ENCODE measurements at regions not wholly inside any gene's neighbourhood (a gene's known extent, or its start where the extent isn't known, plus 50 kb on each side); places are given as distances from the start of the nearest gene placed in this dataset.
A peak's percentile ranks its signal among the peaks of the same experiment; 100 is the strongest.

GRCh38 chr2:224151161-224151560 lies 112.1 kb upstream of the SERPINE2 start:
- no peak for TF ChIP-seq NANOG (IDR thresholded peaks at IDR 0.05; ENCODE audit: borderline replicate concordance)
- TF ChIP-seq ZNF114 (CRISPR knock-in tag; IDR thresholded peaks at IDR 0.05) = no peak
- no peak for TF ChIP-seq EZH2 (IDR thresholded peaks at IDR 0.05; ENCODE audit: low read depth, unreplicated experiment)
- no peak for TF ChIP-seq ZNF462 (CRISPR knock-in tag; IDR thresholded peaks at IDR 0.05)
- no peak for TF ChIP-seq ETS1 (IDR thresholded peaks at IDR 0.05)
- no peak for TF ChIP-seq POLR2AphosphoS5 (IDR thresholded peaks at IDR 0.05; ENCODE audit: low read depth)
- TF ChIP-seq JUNB (IDR thresholded peaks at IDR 0.05; ENCODE audit: unreplicated experiment) = no peak
- no peak for TF ChIP-seq CREB1 (CRISPR knock-in tag; IDR thresholded peaks at IDR 0.05; ENCODE audit: low read depth)
- TF ChIP-seq REST (IDR thresholded peaks at IDR 0.05; ENCODE audit: unreplicated experiment) = no peak
- no peak for TF ChIP-seq CTCF (conservative IDR thresholded peaks at IDR 0.05; ENCODE audit: low read depth in 2 of 2)
- TF ChIP-seq STAT1 (IDR thresholded peaks at IDR 0.05; ENCODE audit: unreplicated experiment) = no peak
- TF ChIP-seq ZNF331 (CRISPR knock-in tag; IDR thresholded peaks at IDR 0.05; ENCODE audit: low read depth) = no peak
- Mint-ChIP-seq H3K9me3 (no peaks in the 10 kb centered on the region), H3K27me3 (ENCODE audit: insufficient read depth, low read depth, poor library complexity) (peaks cover 2% of the 10 kb centered on the region), H3K4me1 (no peaks in the 10 kb centered on the region), H3K4me3 (no peak overlapping the region), H3K27ac (no peak overlapping the region), H3K36me3 (ENCODE audit: low read depth) (no peaks in the 10 kb centered on the region)
- Histone ChIP-seq H3K27me3 (ENCODE audit: insufficient read depth) (no peaks in the 10 kb centered on the region), H3K36me3 (ENCODE audit: insufficient read depth) (no peaks in the 10 kb centered on the region), H3K4me1 (ENCODE audit: insufficient read depth) (no peaks in the 10 kb centered on the region), H3K4me2 (no peak overlapping the region), H3K4me3 (no peak overlapping the region), H2AFZ (0 out of 2 replicates have a peak overlapping the region, but pooled peaks have one; percentile 48), H3K27ac (ENCODE audit: low read depth) (no peak overlapping the region), H4K20me1 (replicated peaks; ENCODE audit: insufficient read depth) (no peaks in the 10 kb centered on the region), H3F3A (replicated peaks; ENCODE audit: low read depth) (no peaks in the 10 kb centered on the region), H3K9me2 (ENCODE audit: insufficient read depth) (no peaks in the 10 kb centered on the region), H3K79me2 (replicated peaks; ENCODE audit: insufficient read depth) (no peaks in the 10 kb centered on the region)
- ATAC-seq (no peak), DNase-seq (ENCODE audit: low spot score) (no peak)
